CD4-positive, alpha-beta T cell treated with Interleukin-21 for 1 hour (primary cell): ENCODE measurements at regions not wholly inside any gene's neighbourhood (a gene's known extent, or its start where the extent isn't known, plus 50 kb on each side); places are given as distances from the start of the nearest gene placed in this dataset.
"Not testable (repeated sequence)": the region's sequence is repeated elsewhere in the genome, so short reads cannot be mapped to it uniquely, and the experiment has no call there.

ENCODE experiments used
- DNase-seq: peaks from one replicate; pipeline ENCODE4 v3.0.0-alpha.2; 2020

- DNase-seq: no peak
These were observed 88.5 kb upstream of the CXorf66 start for GRCh38 chrX:140053846-140054245.

GRCh38 chrX:140050906-140051305 lies 85.6 kb upstream of the CXorf66 start:
- no peak for DNase-seq

GRCh38 chrX:140040386-140040785 lies 75.1 kb upstream of the CXorf66 start:
- no peak for DNase-seq

- DNase-seq: no peak
These were observed 73.5 kb upstream of the CXorf66 start for GRCh38 chrX:140038842-140039241.

- no peak for DNase-seq
These were observed 69.6 kb upstream of the CXorf66 start for GRCh38 chrX:140034916-140035315.

- no peak for DNase-seq
These were observed 57.2 kb upstream of the CXorf66 start for GRCh38 chrX:140022482-140022881.

GRCh38 chrX:140019134-140019533 lies 53.8 kb upstream of the CXorf66 start:
- DNase-seq: not testable (repeated sequence)
